ENCODE measurements at regions not wholly inside any gene's neighbourhood (a gene's known extent, or its start where the extent isn't known, plus 50 kb on each side); places are given as distances from the start of the nearest gene placed in this dataset.
"Not testable (repeated sequence)": the region's sequence is repeated elsewhere in the genome, so short reads cannot be mapped to it uniquely, and the experiment has no call there.

GRCh38 chr1:189718147-189718795 is 759.4 kb downstream of the BRINP3 start:
- not testable (repeated sequence) for DNase-seq

- no peak for DNase-seq
Observed at GRCh38 chr1:189726806-189727205, 750.9 kb downstream of the BRINP3 start.

- no peak for DNase-seq
Observed at GRCh38 chr1:189751311-189751710, 726.4 kb downstream of the BRINP3 start.

GRCh38 chr1:189752461-189752995 is 725.1 kb downstream of the BRINP3 start:
- no peak for DNase-seq

- not testable (repeated sequence) for DNase-seq
Observed at GRCh38 chr1:189755100-189755499, 722.6 kb downstream of the BRINP3 start.

GRCh38 chr1:189764391-189765320 is 713.0 kb downstream of the BRINP3 start:
- no peak for DNase-seq

GRCh38 chr1:189769448-189769847 is 708.2 kb downstream of the BRINP3 start:
- DNase-seq = no peak

GRCh38 chr1:189774721-189775287 is 702.9 kb downstream of the BRINP3 start:
- DNase-seq = no peak

- no peak for DNase-seq
Observed at GRCh38 chr1:189775343-189775742, 702.3 kb downstream of the BRINP3 start.

GRCh38 chr1:189779034-189779433 is 698.6 kb downstream of the BRINP3 start:
- DNase-seq = no peak

GRCh38 chr1:189782295-189782694 is 695.4 kb downstream of the BRINP3 start:
- DNase-seq = no peak

GRCh38 chr1:189783456-189783855 is 694.2 kb downstream of the BRINP3 start:
- DNase-seq = no peak

- no peak for DNase-seq
Observed at GRCh38 chr1:189786761-189787160, 690.9 kb downstream of the BRINP3 start.

GRCh38 chr1:189787201-189787600 is 690.5 kb downstream of the BRINP3 start:
- DNase-seq = no peak

- no peak for DNase-seq
Observed at GRCh38 chr1:189790335-189790734, 687.3 kb downstream of the BRINP3 start.

GRCh38 chr1:189803364-189803763 is 674.3 kb downstream of the BRINP3 start:
- DNase-seq = no peak

- no peak for DNase-seq
Observed at GRCh38 chr1:189804352-189804751, 673.3 kb downstream of the BRINP3 start.

GRCh38 chr1:189805735-189806134 is 671.9 kb downstream of the BRINP3 start:
- no peak for DNase-seq

GRCh38 chr1:189810639-189811038 is 667.0 kb downstream of the BRINP3 start:
- DNase-seq = not testable (repeated sequence)

GRCh38 chr1:189811960-189812359 is 665.7 kb downstream of the BRINP3 start:
- DNase-seq = no peak

- no peak for DNase-seq
Observed at GRCh38 chr1:189816558-189816957, 661.1 kb downstream of the BRINP3 start.

- no peak for DNase-seq
Observed at GRCh38 chr1:189819751-189820150, 657.9 kb downstream of the BRINP3 start.

GRCh38 chr1:189821833-189822232 is 655.8 kb downstream of the BRINP3 start:
- DNase-seq = no peak

- no peak for DNase-seq
Observed at GRCh38 chr1:189834813-189835212, 642.9 kb downstream of the BRINP3 start.

Data from NCI-H187 treated with DMSO at 0.1 percent for 48 hours (cell line).